H1 (cell line): ENCODE measurements at regions not wholly inside any gene's neighbourhood (a gene's known extent, or its start where the extent isn't known, plus 50 kb on each side); places are given as distances from the start of the nearest gene placed in this dataset.

Experiments used
- CTCF ChIA-PET: fragments of 300-600 bp; sonication (Branson Sonifier 250); formaldehyde crosslinking; loops from one replicate; lab custom pipeline; 2021; ENCODE audit not compliant: partially characterized antibody; lab: Charles Lee
- POLR2A ChIA-PET: fragments of 300-600 bp; sonication (Branson Sonifier 250); formaldehyde crosslinking; loops from one replicate; lab custom pipeline; 2021; ENCODE audit warnings: inconsistent platforms; ENCODE audit not compliant: partially characterized antibody; lab: Charles Lee
- DNase-seq, 2 experiments: peaks; one replicate each; pipeline versions ENCODE4 v3.0.0 to v3.0.0-alpha.2; 2010 to 2022; ENCODE audit warnings: low spot score in 2 of 2, low read depth in 1 of 2, mixed read lengths in 1 of 2
- FAIRE-seq: peaks from 2 replicates; lab custom pipeline; 2011; peaks lifted over from hg19 to GRCh38; lab: Jason Lieb, UNC
- H2AFZ ChIP-seq: 2 replicates; pipeline ENCODE4 v1.8.1; 2012; ENCODE audit warnings: low read length, inconsistent platforms
- H2AK5ac ChIP-seq: 2 replicates; pipeline ENCODE4 v1.6.1; 2013; ENCODE audit warnings: low read depth, low read length
- H2BK120ac ChIP-seq: replicated peaks from 2 replicates; pipeline ENCODE3; 2013; ENCODE audit warnings: low read depth, low read length, inconsistent platforms
- H2BK12ac ChIP-seq: 2 replicates; pipeline ENCODE4 v1.6.1; 2013; ENCODE audit warnings: low read depth, low read length
- H2BK15ac ChIP-seq: 2 replicates; pipeline ENCODE4 v1.6.1; 2013; ENCODE audit warnings: low read length
- H2BK20ac ChIP-seq: 2 replicates; pipeline ENCODE4 v1.6.1; 2013; ENCODE audit warnings: low read length
- H2BK5ac ChIP-seq: 2 replicates; pipeline ENCODE4 v1.6.1; 2013; ENCODE audit warnings: low read depth, low read length
- H3K14ac ChIP-seq: 2 replicates; pipeline ENCODE4 v1.6.1; 2013; ENCODE audit warnings: inconsistent platforms; ENCODE audit not compliant: insufficient read length
- H3K18ac ChIP-seq: 2 replicates; pipeline ENCODE4 v1.6.1; 2013; ENCODE audit warnings: low read length; ENCODE audit errors: extremely low read depth
- H3K23ac ChIP-seq: 2 replicates; pipeline ENCODE4 v1.6.1; 2013; ENCODE audit warnings: inconsistent platforms; ENCODE audit not compliant: insufficient read length
- H3K23me2 ChIP-seq: 2 replicates; pipeline ENCODE4 v1.6.1; 2013; ENCODE audit warnings: low read depth, low read length
- H3K27ac ChIP-seq: 2 replicates; pipeline ENCODE4 v1.6.1; 2011; ENCODE audit warnings: low read depth, low read length, inconsistent platforms
- H3K27me3 ChIP-seq, 4 experiments: replicated peaks in 1 of 4; 1 replicate in 1 of 4; 2 replicates in 3 of 4; pipeline versions ENCODE4 v1.6.1 to v1.8.1; 2011 to 2013; ENCODE audit warnings: low read length in 3 of 4, mild to moderate bottlenecking in 3 of 4, inconsistent platforms in 2 of 4, mixed read lengths in 2 of 4, moderate library complexity in 1 of 4; ENCODE audit not compliant: control insufficient read depth in 3 of 4, insufficient read depth in 3 of 4; ENCODE audit errors: extremely low read depth in 1 of 4
- H3K36me3 ChIP-seq, 4 experiments: 2 replicates each; pipeline versions ENCODE4 v1.6.1 to v1.8.1; 2011 to 2013; ENCODE audit warnings: mild to moderate bottlenecking in 4 of 4, low read length in 3 of 4, moderate library complexity in 2 of 4, control low read depth in 1 of 4, inconsistent platforms in 1 of 4; ENCODE audit not compliant: insufficient read depth in 4 of 4, control insufficient read depth in 2 of 4
- H3K4ac ChIP-seq: replicated peaks from 2 replicates; pipeline ENCODE3; 2013; ENCODE audit warnings: low read length, low read depth, mixed read lengths, inconsistent platforms; ENCODE audit not compliant: insufficient read length
- H3K4me1 ChIP-seq, 4 experiments: replicated peaks in 1 of 4; 1 replicate in 1 of 4; 2 replicates in 3 of 4; pipeline versions ENCODE4 v1.6.1 to v1.8.1; 2011 to 2013; ENCODE audit warnings: low read length in 3 of 4, inconsistent platforms in 2 of 4, mixed read lengths in 1 of 4; ENCODE audit not compliant: insufficient read depth in 4 of 4, control insufficient read depth in 3 of 4
- H3K4me2 ChIP-seq, 2 experiments: 2 replicates each; pipeline versions ENCODE4 v1.6.1 to v1.8.1; 2011 to 2013; ENCODE audit warnings: low read depth in 2 of 2, low read length in 2 of 2, control low read depth in 1 of 2, inconsistent platforms in 1 of 2, mild to moderate bottlenecking in 1 of 2; ENCODE audit not compliant: insufficient read depth in 1 of 2
- H3K4me3 ChIP-seq, 4 experiments: fragments of 200-600, 300-600 bp in 1 of 4; sonication (generic), shearing (Covaris generic), sonication (Bioruptor Twin) in 1 of 4; 2 replicates each; pipeline versions ENCODE4 v1.5.1 to v1.8.1; 2011 to 2016; ENCODE audit warnings: low read length in 4 of 4, low read depth in 3 of 4, control low read depth in 2 of 4, inconsistent platforms in 2 of 4, mild to moderate bottlenecking in 2 of 4, mixed read lengths in 1 of 4, moderate library complexity in 1 of 4; ENCODE audit not compliant: insufficient read depth in 2 of 4; ENCODE audit errors: extremely low read depth in 1 of 4
- H3K56ac ChIP-seq: replicated peaks from 2 replicates; pipeline ENCODE3; 2013; ENCODE audit warnings: low read depth, mild to moderate bottlenecking, mixed read lengths, low read length, inconsistent platforms; ENCODE audit not compliant: insufficient read length
- H3K79me1 ChIP-seq: 2 replicates; pipeline ENCODE4 v1.6.1; 2013; ENCODE audit warnings: low read depth, low read length, control low read depth
- H3K79me2 ChIP-seq, 2 experiments: 2 replicates each; pipeline versions ENCODE4 v1.6.1 to v1.8.1; 2012 to 2013; ENCODE audit warnings: low read length in 2 of 2, mild to moderate bottlenecking in 2 of 2, inconsistent platforms in 1 of 2; ENCODE audit not compliant: insufficient read depth in 2 of 2, control insufficient read depth in 1 of 2
- H3K9ac ChIP-seq, 4 experiments: replicated peaks in 1 of 4; 1 replicate in 1 of 4; 2 replicates in 3 of 4; pipeline versions ENCODE4 v1.6.1 to v1.8.1; 2011 to 2013; ENCODE audit warnings: low read depth in 3 of 4, low read length in 3 of 4, control low read depth in 2 of 4, mild to moderate bottlenecking in 2 of 4, moderate library complexity in 2 of 4, inconsistent platforms in 1 of 4; ENCODE audit errors: extremely low read depth in 1 of 4
- H3K9me3 ChIP-seq, 2 experiments: 2 replicates each; pipeline versions ENCODE4 v1.6.1 to v1.8.1; 2012 to 2013; ENCODE audit warnings: mild to moderate bottlenecking in 2 of 2, moderate library complexity in 2 of 2, control low read depth in 1 of 2, inconsistent platforms in 1 of 2, low read depth in 1 of 2, low read length in 1 of 2, mixed read lengths in 1 of 2; ENCODE audit not compliant: insufficient read depth in 2 of 2
- H4K20me1 ChIP-seq, 2 experiments: replicated peaks in 1 of 2; 2 replicates each; pipeline versions ENCODE3 to v1.8.1; 2011 to 2013; ENCODE audit warnings: inconsistent platforms in 2 of 2, low read length in 2 of 2, mild to moderate bottlenecking in 1 of 2; ENCODE audit not compliant: insufficient read depth in 2 of 2, control insufficient read depth in 1 of 2
- H4K5ac ChIP-seq: 2 replicates; pipeline ENCODE4 v1.6.1; 2013; ENCODE audit warnings: low read length, low read depth, mixed read lengths, inconsistent platforms; ENCODE audit not compliant: insufficient read length
- H4K8ac ChIP-seq: 2 replicates; pipeline ENCODE4 v1.8.0; 2013; ENCODE audit warnings: mild to moderate bottlenecking, moderate library complexity, low read length, inconsistent platforms; ENCODE audit not compliant: insufficient read depth; ENCODE audit errors: extremely low read depth
- H4K91ac ChIP-seq: replicated peaks from 2 replicates; pipeline ENCODE3; 2013; ENCODE audit warnings: low read length, mixed read lengths, inconsistent platforms; ENCODE audit not compliant: insufficient read length
- CBX5 ChIP-seq: fragments of 300-800, 300-1000 bp; sonication (generic); IDR thresholded peaks from 2 replicates; pipeline ENCODE4 v1.7.1; 2016; ENCODE audit warnings: antibody characterized with exemption, low read length, low read depth
- CREB1 ChIP-seq: IDR thresholded peaks from 2 replicates; pipeline ENCODE4 v1.6.1; 2012; ENCODE audit warnings: inconsistent platforms
- EZH2 ChIP-seq: fragments of 200-600 bp; sonication (generic); IDR thresholded peaks from 2 replicates; pipeline ENCODE4 v1.7.1; 2012; ENCODE audit warnings: low read depth, mild to moderate bottlenecking, moderate library complexity, low read length, inconsistent platforms; ENCODE audit not compliant: severe bottlenecking
- JUN ChIP-seq: IDR thresholded peaks from 2 replicates; pipeline ENCODE4 v1.6.1; 2011; ENCODE audit warnings: low read depth, mild to moderate bottlenecking, improper control_type of control experiment, low read length
- RAD21 ChIP-seq, 2 experiments: IDR thresholded peaks in 1 of 2; conservative IDR thresholded peaks in 1 of 2; 2 replicates each; pipeline ENCODE4 v1.6.1; 2011; ENCODE audit warnings: low read depth in 2 of 2, low read length in 2 of 2, improper control_type of control experiment in 1 of 2, inconsistent platforms in 1 of 2, mild to moderate bottlenecking in 1 of 2, moderate library complexity in 1 of 2
- RFX5 ChIP-seq: IDR thresholded peaks from 2 replicates; pipeline ENCODE4 v1.6.1; 2011; ENCODE audit warnings: low read depth, low read length, improper control_type of control experiment, borderline replicate concordance
- RNF2 ChIP-seq: fragments of 200-900, 300-1000 bp; sonication (generic); IDR thresholded peaks from 2 replicates; pipeline ENCODE4 v1.7.1; 2016; ENCODE audit warnings: borderline replicate concordance, low read depth, mild to moderate bottlenecking, antibody characterized with exemption, low read length; ENCODE audit not compliant: poor library complexity, severe bottlenecking; ENCODE audit errors: missing control alignments
- SP4 ChIP-seq: IDR thresholded peaks from 2 replicates; pipeline ENCODE4 v1.6.1; 2012; ENCODE audit warnings: low read length, inconsistent platforms
- TAF7 ChIP-seq: optimal IDR thresholded peaks from 2 replicates; pipeline ENCODE3; 2011; ENCODE audit warnings: low read depth, mild to moderate bottlenecking, inconsistent platforms, low read length, moderate library complexity, borderline replicate concordance
- WGBS, 2 experiments: shearing (Covaris generic) in 1 of 2; methylation state at CpG; one replicate each; pipeline versions ENCODE4 v1.1.6 to v1.1.7; 2013 to 2015; ENCODE audit warnings: low lambda C conversion rate in 2 of 2, mixed read lengths in 2 of 2, inconsistent platforms in 1 of 2, low coverage in 1 of 2, missing lambda C conversion rate in 1 of 2; ENCODE audit not compliant: insufficient replicate concordance in 2 of 2, insufficient coverage in 1 of 2, insufficient read length in 1 of 2; ENCODE audit errors: extremely low coverage in 1 of 2, missing lambda C conversion rate in 1 of 2; 5-methylcytosine and 5-hydroxymethylcytosine counted together

- no peak for FAIRE-seq
- H2BK12ac ChIP-seq, result no peak overlapping the region
- TF ChIP-seq RNF2 (no peak), CREB1 (no peak), RFX5 (no peak), TAF7 (no peak), CBX5 (no peak), JUN (no peak), RAD21 (IDR thresholded peaks at IDR 0.05 in 1 of 2, conservative IDR thresholded peaks at IDR 0.05 in 1 of 2; ENCODE audit: low read depth in 2 of 2, low read length in 2 of 2) (no peak), SP4 (no peak), EZH2 (no peak)
These were observed 104.4 kb upstream of the DIO2 start for GRCh38 chr14:80315681-80316080.

More at GRCh38 chr14:80315681-80316080, 104.4 kb upstream of the DIO2 start:
- no peak overlapping the region for H2BK15ac ChIP-seq
- no peak overlapping the region for H3K14ac ChIP-seq
- H3K79me1 ChIP-seq, result no peaks in the 10 kb centered on the region
- ChIA-PET CTCF (interaction anchor here (0.6 to 1.3 kb wide), 3 partner anchors 10 to 518 kb away, joined by 3 read pairs; no protein-coding TSS in a partner anchor), POLR2A (no interaction called here)
- no peaks in the 10 kb centered on the region for H4K20me1 ChIP-seq
- H3K27ac ChIP-seq, result no peak overlapping the region
- DNase-seq, result no peak
- no peak overlapping the region for H3K4me3 ChIP-seq
- no peaks in the 10 kb centered on the region; a peak in 1 of 4 replicates for H3K9me3 ChIP-seq
- H3K56ac ChIP-seq, result no peak overlapping the region
- no peak overlapping the region for H4K5ac ChIP-seq
- no peak overlapping the region for H3K4ac ChIP-seq
- no peak overlapping the region for H2BK20ac ChIP-seq
- no peaks in the 10 kb centered on the region for H3K23me2 ChIP-seq
- H2BK5ac ChIP-seq, result no peak overlapping the region
- H3K23ac ChIP-seq, result no peak overlapping the region
- no peak overlapping the region for H3K9ac ChIP-seq
- H3K27me3 ChIP-seq, result no peaks in the 10 kb centered on the region
- no peak overlapping the region for H3K4me2 ChIP-seq
- H3K36me3 ChIP-seq, result no peaks in the 10 kb centered on the region
- H3K79me2 ChIP-seq, result no peaks in the 10 kb centered on the region
- 38% methylated on average over 1 of the region's 1 CpG; no CpG with 5 or more reads in 1 of the 2 experiments for WGBS, 2 experiments
- no peak overlapping the region for H4K91ac ChIP-seq
- no peak overlapping the region for H2BK120ac ChIP-seq
- peaks cover 0 to 2% (median 0%) of the 10 kb centered on the region in 4 experiments; a peak in 1 of 7 replicates for H3K4me1 ChIP-seq
- no peak overlapping the region for H2AK5ac ChIP-seq
- peak overlapping the region; percentile 89; the same call in 1 of the 2 replicates for H2AFZ ChIP-seq
- H3K18ac ChIP-seq, result no peak overlapping the region
- H4K8ac ChIP-seq, result no peak overlapping the region
